ENCODE measurements at regions not wholly inside any gene's neighbourhood (a gene's known extent, or its start where the extent isn't known, plus 50 kb on each side); places are given as distances from the start of the nearest gene placed in this dataset.

GRCh38 chr20:51258582-51259165 lies 235.8 kb upstream of the KCNG1 start:
- FAIRE-seq (no peak), DNase-seq (ENCODE audit: insufficient read length, low spot score) (no peak)
- TF ChIP-seq POLR2AphosphoS5 (IDR thresholded peaks at IDR 0.05; ENCODE audit: low read depth, low read length) (no peak), POU2F2 (IDR thresholded peaks at IDR 0.05; ENCODE audit: low read depth, low read length) (no peak), TAF1 (IDR thresholded peaks at IDR 0.05; ENCODE audit: low read depth, low read length) (no peak), PAX5 (IDR thresholded peaks at IDR 0.05; ENCODE audit: insufficient read depth, low read length, severe bottlenecking) (no peak), POLR2A (IDR thresholded peaks at IDR 0.05; ENCODE audit: low read depth, low read length) (no peak), SPI1 (IDR thresholded peaks at IDR 0.05; ENCODE audit: low read depth, low read length) (no peak)

GRCh38 chr20:51255417-51255816 lies 232.5 kb upstream of the KCNG1 start:
- FAIRE-seq, result no peak

GRCh38 chr20:51253280-51253679 lies 230.4 kb upstream of the KCNG1 start:
- no peak for FAIRE-seq
- DNase-seq (ENCODE audit: insufficient read length, low spot score), result no peak
- no peak for TF ChIP-seq PAX5 (IDR thresholded peaks at IDR 0.05; ENCODE audit: insufficient read depth, low read length, severe bottlenecking)
- TF ChIP-seq POU2F2 (IDR thresholded peaks at IDR 0.05; ENCODE audit: low read depth, low read length), result no peak
- no peak for TF ChIP-seq POLR2A (IDR thresholded peaks at IDR 0.05; ENCODE audit: low read depth, low read length)
- TF ChIP-seq SPI1 (IDR thresholded peaks at IDR 0.05; ENCODE audit: low read depth, low read length), result no peak
- no peak for TF ChIP-seq TAF1 (IDR thresholded peaks at IDR 0.05; ENCODE audit: low read depth, low read length)
- no peak for TF ChIP-seq POLR2AphosphoS5 (IDR thresholded peaks at IDR 0.05; ENCODE audit: low read depth, low read length)

More at GRCh38 chr20:51255417-51255816, 232.5 kb upstream of the KCNG1 start:
- TF ChIP-seq TAF1 (IDR thresholded peaks at IDR 0.05; ENCODE audit: low read depth, low read length) (no peak), POU2F2 (IDR thresholded peaks at IDR 0.05; ENCODE audit: low read depth, low read length) (no peak), SPI1 (IDR thresholded peaks at IDR 0.05; ENCODE audit: low read depth, low read length) (no peak), PAX5 (IDR thresholded peaks at IDR 0.05; ENCODE audit: insufficient read depth, low read length, severe bottlenecking) (no peak), POLR2A (IDR thresholded peaks at IDR 0.05; ENCODE audit: low read depth, low read length) (no peak), POLR2AphosphoS5 (IDR thresholded peaks at IDR 0.05; ENCODE audit: low read depth, low read length) (no peak)
- DNase-seq (ENCODE audit: insufficient read length, low spot score), result no peak

GRCh38 chr20:51249781-51250180 lies 226.9 kb upstream of the KCNG1 start:
- TF ChIP-seq POLR2AphosphoS5 (IDR thresholded peaks at IDR 0.05; ENCODE audit: low read depth, low read length), result no peak
- TF ChIP-seq POLR2A (IDR thresholded peaks at IDR 0.05; ENCODE audit: low read depth, low read length), result no peak
- TF ChIP-seq TAF1 (IDR thresholded peaks at IDR 0.05; ENCODE audit: low read depth, low read length), result no peak
- TF ChIP-seq SPI1 (IDR thresholded peaks at IDR 0.05; ENCODE audit: low read depth, low read length), result no peak
- no peak for TF ChIP-seq PAX5 (IDR thresholded peaks at IDR 0.05; ENCODE audit: insufficient read depth, low read length, severe bottlenecking)
- no peak for TF ChIP-seq POU2F2 (IDR thresholded peaks at IDR 0.05; ENCODE audit: low read depth, low read length)
- DNase-seq (ENCODE audit: insufficient read length, low spot score), result no peak
- FAIRE-seq, result no peak

- FAIRE-seq (no peak), DNase-seq (ENCODE audit: insufficient read length, low spot score) (no peak)
- TF ChIP-seq POLR2AphosphoS5 (IDR thresholded peaks at IDR 0.05; ENCODE audit: low read depth, low read length), result no peak
- TF ChIP-seq SPI1 (IDR thresholded peaks at IDR 0.05; ENCODE audit: low read depth, low read length), result no peak
- no peak for TF ChIP-seq TAF1 (IDR thresholded peaks at IDR 0.05; ENCODE audit: low read depth, low read length)
- no peak for TF ChIP-seq PAX5 (IDR thresholded peaks at IDR 0.05; ENCODE audit: insufficient read depth, low read length, severe bottlenecking)
- TF ChIP-seq POU2F2 (IDR thresholded peaks at IDR 0.05; ENCODE audit: low read depth, low read length), result no peak
- TF ChIP-seq POLR2A (IDR thresholded peaks at IDR 0.05; ENCODE audit: low read depth, low read length), result no peak
These were observed 226.3 kb upstream of the KCNG1 start for GRCh38 chr20:51249215-51249614.

- no peak for DNase-seq (ENCODE audit: insufficient read length, low spot score)
- no peak for FAIRE-seq
- TF ChIP-seq POLR2A (IDR thresholded peaks at IDR 0.05; ENCODE audit: low read depth, low read length) (no peak), TAF1 (IDR thresholded peaks at IDR 0.05; ENCODE audit: low read depth, low read length) (no peak), POLR2AphosphoS5 (IDR thresholded peaks at IDR 0.05; ENCODE audit: low read depth, low read length) (no peak), POU2F2 (IDR thresholded peaks at IDR 0.05; ENCODE audit: low read depth, low read length) (no peak), PAX5 (IDR thresholded peaks at IDR 0.05; ENCODE audit: insufficient read depth, low read length, severe bottlenecking) (no peak), SPI1 (IDR thresholded peaks at IDR 0.05; ENCODE audit: low read depth, low read length) (no peak)
These were observed 221.6 kb upstream of the KCNG1 start for GRCh38 chr20:51244466-51244865.

- no peak for DNase-seq (ENCODE audit: insufficient read length, low spot score)
- TF ChIP-seq SPI1 (IDR thresholded peaks at IDR 0.05; ENCODE audit: low read depth, low read length) (no peak), PAX5 (IDR thresholded peaks at IDR 0.05; ENCODE audit: insufficient read depth, low read length, severe bottlenecking) (no peak), POLR2AphosphoS5 (IDR thresholded peaks at IDR 0.05; ENCODE audit: low read depth, low read length) (no peak), TAF1 (IDR thresholded peaks at IDR 0.05; ENCODE audit: low read depth, low read length) (no peak), POU2F2 (IDR thresholded peaks at IDR 0.05; ENCODE audit: low read depth, low read length) (no peak), POLR2A (IDR thresholded peaks at IDR 0.05; ENCODE audit: low read depth, low read length) (no peak)
- FAIRE-seq, result no peak
These were observed 215.9 kb upstream of the KCNG1 start for GRCh38 chr20:51238675-51239305.

GRCh38 chr20:51237791-51238190 lies 214.9 kb upstream of the KCNG1 start:
- DNase-seq (ENCODE audit: insufficient read length, low spot score) (no peak), FAIRE-seq (no peak)
- no peak for TF ChIP-seq PAX5 (IDR thresholded peaks at IDR 0.05; ENCODE audit: insufficient read depth, low read length, severe bottlenecking)
- no peak for TF ChIP-seq TAF1 (IDR thresholded peaks at IDR 0.05; ENCODE audit: low read depth, low read length)
- TF ChIP-seq POLR2A (IDR thresholded peaks at IDR 0.05; ENCODE audit: low read depth, low read length), result no peak
- no peak for TF ChIP-seq POU2F2 (IDR thresholded peaks at IDR 0.05; ENCODE audit: low read depth, low read length)
- TF ChIP-seq SPI1 (IDR thresholded peaks at IDR 0.05; ENCODE audit: low read depth, low read length), result no peak
- TF ChIP-seq POLR2AphosphoS5 (IDR thresholded peaks at IDR 0.05; ENCODE audit: low read depth, low read length), result no peak

GRCh38 chr20:51237278-51237677 lies 214.4 kb upstream of the KCNG1 start:
- no peak for DNase-seq (ENCODE audit: insufficient read length, low spot score)
- no peak for FAIRE-seq
- TF ChIP-seq POLR2A (IDR thresholded peaks at IDR 0.05; ENCODE audit: low read depth, low read length) (no peak), TAF1 (IDR thresholded peaks at IDR 0.05; ENCODE audit: low read depth, low read length) (no peak), SPI1 (IDR thresholded peaks at IDR 0.05; ENCODE audit: low read depth, low read length) (no peak), POU2F2 (IDR thresholded peaks at IDR 0.05; ENCODE audit: low read depth, low read length) (no peak), POLR2AphosphoS5 (IDR thresholded peaks at IDR 0.05; ENCODE audit: low read depth, low read length) (no peak), PAX5 (IDR thresholded peaks at IDR 0.05; ENCODE audit: insufficient read depth, low read length, severe bottlenecking) (no peak)
